Vagina (tissue), 2 donors: ENCODE measurements at regions not wholly inside any gene's neighbourhood (a gene's known extent, or its start where the extent isn't known, plus 50 kb on each side); places are given as distances from the start of the nearest gene placed in this dataset.

Experiments
- CTCF ChIP-seq, 3 experiments: fragments of 450-650 bp in 2 of 3; fragments of 200-600 bp in 1 of 3; sonication (generic) in 1 of 3; IDR thresholded peaks; one replicate each; pipeline ENCODE4 v1.5.1; 2017 to 2019; ENCODE audit warnings: antibody characterized with exemption in 3 of 3, mild to moderate bottlenecking in 2 of 3, moderate library complexity in 2 of 3
- POLR2A ChIP-seq, 2 donors: fragments of 450-650 bp; IDR thresholded peaks; one replicate each; pipeline ENCODE4 v1.6.1; 2017; ENCODE audit warnings: antibody characterized with exemption in 2 of 2, mild to moderate bottlenecking in 2 of 2, moderate library complexity in 2 of 2

GRCh38 chr4:45568694-45569093 lies 555.2 kb downstream of the GABRG1 start:
- no peak for TF ChIP-seq POLR2A (IDR thresholded peaks at IDR 0.05)
- TF ChIP-seq CTCF (IDR thresholded peaks at IDR 0.05): no peak
